Activated T-cell treated with anti-CD3 and anti-CD28 coated beads, Interleukin-2, amount 50 U/mL, for 4 hours (primary cell): ENCODE measurements at regions not wholly inside any gene's neighbourhood (a gene's known extent, or its start where the extent isn't known, plus 50 kb on each side); places are given as distances from the start of the nearest gene placed in this dataset.

Source experiments
- ATAC-seq, 2 donors: fragments of 200-7000 bp; cut with Tn5 transposase; one replicate each; pipeline ENCODE4 v1.10.0; 2021
- DNase-seq: peaks from one replicate; pipeline ENCODE4 v3.0.0-alpha.2; 2020
- H3K27me3 Mint-ChIP-seq: one replicate; pipeline ENCODE4 v1.8.0; 2021; ENCODE audit warnings: low read depth, mixed read lengths
- H3K36me3 Mint-ChIP-seq: one replicate; pipeline ENCODE4 v1.8.0; 2022; ENCODE audit warnings: mixed read lengths; ENCODE audit not compliant: insufficient read depth
- H3K4me1 Mint-ChIP-seq: one replicate; pipeline ENCODE4 v1.8.0; 2021; ENCODE audit warnings: low read depth, mixed read lengths
- H3K4me3 Mint-ChIP-seq: one replicate; pipeline ENCODE4 v1.8.0; 2021; ENCODE audit warnings: mild to moderate bottlenecking, moderate library complexity, mixed read lengths
- H3K9me3 Mint-ChIP-seq: one replicate; pipeline ENCODE4 v1.8.0; 2021; ENCODE audit warnings: mixed read lengths

GRCh38 chr2:107334306-107334705 is 448.3 kb upstream of the ST6GAL2 start:
- H3K36me3 Mint-ChIP-seq, result no peaks in the 10 kb centered on the region
- no peak for ATAC-seq
- H3K4me1 Mint-ChIP-seq, result no peaks in the 10 kb centered on the region
- no peak for DNase-seq
- no peak overlapping the region for H3K4me3 Mint-ChIP-seq
- no peaks in the 10 kb centered on the region for H3K27me3 Mint-ChIP-seq
- H3K9me3 Mint-ChIP-seq, result peaks cover 21% of the 10 kb centered on the region

- no peak overlapping the region for H3K4me3 Mint-ChIP-seq
- H3K4me1 Mint-ChIP-seq, result no peaks in the 10 kb centered on the region
- H3K9me3 Mint-ChIP-seq, result peaks cover 16% of the 10 kb centered on the region
- ATAC-seq, result no peak
- DNase-seq, result no peak
- H3K27me3 Mint-ChIP-seq, result no peaks in the 10 kb centered on the region
- H3K36me3 Mint-ChIP-seq, result no peaks in the 10 kb centered on the region
Observed at GRCh38 chr2:107336526-107336925, 450.6 kb upstream of the ST6GAL2 start.

GRCh38 chr2:107337209-107337898 is 451.4 kb upstream of the ST6GAL2 start:
- H3K4me3 Mint-ChIP-seq, result no peak overlapping the region
- DNase-seq (no peak), ATAC-seq (no peak)
- H3K27me3 Mint-ChIP-seq, result no peaks in the 10 kb centered on the region
- H3K36me3 Mint-ChIP-seq, result no peaks in the 10 kb centered on the region
- H3K4me1 Mint-ChIP-seq, result no peaks in the 10 kb centered on the region
- peaks cover 12% of the 10 kb centered on the region for H3K9me3 Mint-ChIP-seq

- Mint-ChIP-seq H3K4me3 (no peak overlapping the region), H3K9me3 (peaks cover 12% of the 10 kb centered on the region), H3K4me1 (no peaks in the 10 kb centered on the region), H3K27me3 (no peaks in the 10 kb centered on the region), H3K36me3 (no peaks in the 10 kb centered on the region)
- ATAC-seq (no peak), DNase-seq (no peak)
Observed at GRCh38 chr2:107338059-107338458, 452.1 kb upstream of the ST6GAL2 start.

- Mint-ChIP-seq H3K4me3 (no peak overlapping the region), H3K27me3 (no peaks in the 10 kb centered on the region), H3K36me3 (no peaks in the 10 kb centered on the region), H3K4me1 (no peaks in the 10 kb centered on the region), H3K9me3 (peaks cover 12% of the 10 kb centered on the region)
- ATAC-seq (no peak), DNase-seq (no peak)
Observed at GRCh38 chr2:107338571-107338970, 452.6 kb upstream of the ST6GAL2 start.

- no peak for ATAC-seq
- Mint-ChIP-seq H3K36me3 (no peaks in the 10 kb centered on the region), H3K4me1 (no peaks in the 10 kb centered on the region), H3K4me3 (no peak overlapping the region), H3K9me3 (peaks cover 12% of the 10 kb centered on the region), H3K27me3 (no peaks in the 10 kb centered on the region)
- no peak for DNase-seq
Observed at GRCh38 chr2:107340955-107341354, 455.0 kb upstream of the ST6GAL2 start.

- no peak overlapping the region for H3K4me3 Mint-ChIP-seq
- no peaks in the 10 kb centered on the region for H3K27me3 Mint-ChIP-seq
- no peak for DNase-seq
- H3K36me3 Mint-ChIP-seq, result no peaks in the 10 kb centered on the region
- no peak for ATAC-seq
- peaks cover 14% of the 10 kb centered on the region for H3K9me3 Mint-ChIP-seq
- no peaks in the 10 kb centered on the region for H3K4me1 Mint-ChIP-seq
Observed at GRCh38 chr2:107349329-107349728, 463.4 kb upstream of the ST6GAL2 start.

- no peak for ATAC-seq
Observed at GRCh38 chr2:107354175-107354574, 468.2 kb upstream of the ST6GAL2 start.

GRCh38 chr2:107358362-107358761 is 468.3 kb upstream of the RGPD4 start:
- ATAC-seq (no peak), DNase-seq (no peak)
- no peaks in the 10 kb centered on the region for H3K9me3 Mint-ChIP-seq
- no peaks in the 10 kb centered on the region for H3K4me1 Mint-ChIP-seq
- H3K36me3 Mint-ChIP-seq, result no peaks in the 10 kb centered on the region
- no peaks in the 10 kb centered on the region for H3K27me3 Mint-ChIP-seq
- no peak overlapping the region for H3K4me3 Mint-ChIP-seq

More at GRCh38 chr2:107354175-107354574, 468.2 kb upstream of the ST6GAL2 start:
- H3K36me3 Mint-ChIP-seq, result no peaks in the 10 kb centered on the region
- H3K9me3 Mint-ChIP-seq, result peaks cover 14% of the 10 kb centered on the region
- DNase-seq, result no peak
- no peaks in the 10 kb centered on the region for H3K4me1 Mint-ChIP-seq
- H3K27me3 Mint-ChIP-seq, result no peaks in the 10 kb centered on the region
- no peak overlapping the region for H3K4me3 Mint-ChIP-seq

- DNase-seq (no peak), ATAC-seq (no peak)
- no peaks in the 10 kb centered on the region for H3K27me3 Mint-ChIP-seq
- H3K36me3 Mint-ChIP-seq, result no peaks in the 10 kb centered on the region
- no peak overlapping the region for H3K4me3 Mint-ChIP-seq
- H3K4me1 Mint-ChIP-seq, result no peaks in the 10 kb centered on the region
- H3K9me3 Mint-ChIP-seq, result no peaks in the 10 kb centered on the region
Observed at GRCh38 chr2:107359021-107359420, 467.7 kb upstream of the RGPD4 start.

GRCh38 chr2:107361751-107362381 is 464.8 kb upstream of the RGPD4 start:
- no peaks in the 10 kb centered on the region for H3K4me1 Mint-ChIP-seq
- ATAC-seq, result no peak
- H3K4me3 Mint-ChIP-seq, result no peak overlapping the region
- DNase-seq, result no peak
- H3K27me3 Mint-ChIP-seq, result no peaks in the 10 kb centered on the region
- H3K36me3 Mint-ChIP-seq, result no peaks in the 10 kb centered on the region
- peaks cover 6% of the 10 kb centered on the region for H3K9me3 Mint-ChIP-seq

GRCh38 chr2:107362993-107363392 is 463.7 kb upstream of the RGPD4 start:
- no peaks in the 10 kb centered on the region for H3K36me3 Mint-ChIP-seq
- H3K9me3 Mint-ChIP-seq, result peaks cover 6% of the 10 kb centered on the region
- H3K4me3 Mint-ChIP-seq, result no peak overlapping the region
- no peaks in the 10 kb centered on the region for H3K27me3 Mint-ChIP-seq
- no peaks in the 10 kb centered on the region for H3K4me1 Mint-ChIP-seq
- DNase-seq, result no peak
- no peak for ATAC-seq

- DNase-seq (no peak), ATAC-seq (no peak)
- H3K4me3 Mint-ChIP-seq, result no peak overlapping the region
- H3K36me3 Mint-ChIP-seq, result no peaks in the 10 kb centered on the region
- H3K9me3 Mint-ChIP-seq, result peaks cover 6% of the 10 kb centered on the region
- H3K4me1 Mint-ChIP-seq, result no peaks in the 10 kb centered on the region
- no peaks in the 10 kb centered on the region for H3K27me3 Mint-ChIP-seq
Observed at GRCh38 chr2:107363806-107364205, 462.9 kb upstream of the RGPD4 start.

GRCh38 chr2:107364361-107364950 is 462.2 kb upstream of the RGPD4 start:
- Mint-ChIP-seq H3K36me3 (no peaks in the 10 kb centered on the region), H3K27me3 (no peaks in the 10 kb centered on the region), H3K4me3 (no peak overlapping the region), H3K9me3 (peaks cover 6% of the 10 kb centered on the region), H3K4me1 (no peaks in the 10 kb centered on the region)
- no peak for DNase-seq
- no peak for ATAC-seq

- DNase-seq, result no peak
- H3K4me3 Mint-ChIP-seq, result no peak overlapping the region
- no peaks in the 10 kb centered on the region for H3K36me3 Mint-ChIP-seq
- H3K27me3 Mint-ChIP-seq, result no peaks in the 10 kb centered on the region
- no peaks in the 10 kb centered on the region for H3K4me1 Mint-ChIP-seq
- ATAC-seq, result no peak
- peaks cover 13% of the 10 kb centered on the region for H3K9me3 Mint-ChIP-seq
Observed at GRCh38 chr2:107374249-107374648, 452.4 kb upstream of the RGPD4 start.
